Stimulated activated memory B cell treated with anti-CD40 and anti-IgM and Interleukin-4, amounts not matched to agents 10 μg/mL and 1 μg/mL and 100 μg/mL, for 72 hours (primary cell): ENCODE measurements at regions not wholly inside any gene's neighbourhood (a gene's known extent, or its start where the extent isn't known, plus 50 kb on each side); places are given as distances from the start of the nearest gene placed in this dataset.
"Not testable (repeated sequence)": the region's sequence is repeated elsewhere in the genome, so short reads cannot be mapped to it uniquely, and the experiment has no call there.

Experiments
- ATAC-seq: fragments of 150-1000 bp; cut with Tn5 transposase; 2 replicates; pipeline ENCODE4 v1.10.0; 2021
- H3K27ac Mint-ChIP-seq: one replicate; pipeline ENCODE4 v1.8.0; 2022; ENCODE audit warnings: mild to moderate bottlenecking, mixed read lengths
- H3K27me3 Mint-ChIP-seq: one replicate; pipeline ENCODE4 v1.8.0; 2022; ENCODE audit warnings: mixed read lengths
- H3K36me3 Mint-ChIP-seq: one replicate; pipeline ENCODE4 v1.8.0; 2022; ENCODE audit warnings: mixed read lengths
- H3K4me1 Mint-ChIP-seq: one replicate; pipeline ENCODE4 v1.8.0; 2022; ENCODE audit warnings: mixed read lengths
- H3K4me3 Mint-ChIP-seq: one replicate; pipeline ENCODE4 v1.8.0; 2022; ENCODE audit warnings: mild to moderate bottlenecking, moderate library complexity, mixed read lengths
- H3K9me3 Mint-ChIP-seq: one replicate; pipeline ENCODE4 v1.8.0; 2022; ENCODE audit warnings: mixed read lengths

- no peaks in the 10 kb centered on the region for H3K36me3 Mint-ChIP-seq
- peaks cover 44% of the 10 kb centered on the region for H3K4me1 Mint-ChIP-seq
- no peaks in the 10 kb centered on the region for H3K27me3 Mint-ChIP-seq
- ATAC-seq, result no peak
- no peak overlapping the region for H3K4me3 Mint-ChIP-seq
- H3K27ac Mint-ChIP-seq, result no peak overlapping the region
- no peaks in the 10 kb centered on the region for H3K9me3 Mint-ChIP-seq
Measured at GRCh38 chr12:25324861-25325260, 74.1 kb upstream of the KRAS start.

- peak overlapping the region; percentile 82 for H3K27ac Mint-ChIP-seq
- H3K27me3 Mint-ChIP-seq, result no peaks in the 10 kb centered on the region
- H3K36me3 Mint-ChIP-seq, result no peaks in the 10 kb centered on the region
- no peak overlapping the region for H3K4me3 Mint-ChIP-seq
- no peak for ATAC-seq
- peaks cover 50% of the 10 kb centered on the region for H3K4me1 Mint-ChIP-seq
- H3K9me3 Mint-ChIP-seq, result no peaks in the 10 kb centered on the region
Measured at GRCh38 chr12:25323581-25323982, 72.9 kb upstream of the KRAS start.

- ATAC-seq, result no peak
- H3K4me1 Mint-ChIP-seq, result peaks cover 47% of the 10 kb centered on the region
- no peaks in the 10 kb centered on the region for H3K27me3 Mint-ChIP-seq
- H3K9me3 Mint-ChIP-seq, result no peaks in the 10 kb centered on the region
- H3K4me3 Mint-ChIP-seq, result no peak overlapping the region
- H3K27ac Mint-ChIP-seq, result peak overlapping the region; percentile 82
- H3K36me3 Mint-ChIP-seq, result no peaks in the 10 kb centered on the region
Measured at GRCh38 chr12:25322918-25323531, 72.3 kb upstream of the KRAS start.

- peak overlapping the region; percentile 82 for H3K27ac Mint-ChIP-seq
- H3K4me3 Mint-ChIP-seq, result peak overlapping the region; percentile 8
- H3K9me3 Mint-ChIP-seq, result no peaks in the 10 kb centered on the region
- no peak for ATAC-seq
- H3K27me3 Mint-ChIP-seq, result no peaks in the 10 kb centered on the region
- H3K4me1 Mint-ChIP-seq, result peaks cover 52% of the 10 kb centered on the region
- H3K36me3 Mint-ChIP-seq, result no peaks in the 10 kb centered on the region
Measured at GRCh38 chr12:25322351-25322750, 71.6 kb upstream of the KRAS start.

GRCh38 chr12:25321772-25322171 lies 71.0 kb upstream of the KRAS start:
- H3K9me3 Mint-ChIP-seq, result no peaks in the 10 kb centered on the region
- H3K27ac Mint-ChIP-seq, result peak overlapping the region; percentile 82
- peaks cover 58% of the 10 kb centered on the region for H3K4me1 Mint-ChIP-seq
- H3K4me3 Mint-ChIP-seq, result no peak overlapping the region
- no peaks in the 10 kb centered on the region for H3K36me3 Mint-ChIP-seq
- no peak for ATAC-seq
- H3K27me3 Mint-ChIP-seq, result no peaks in the 10 kb centered on the region

- Mint-ChIP-seq H3K4me1 (peaks cover 68% of the 10 kb centered on the region), H3K9me3 (no peaks in the 10 kb centered on the region), H3K27ac (peak overlapping the region; percentile 82), H3K36me3 (no peaks in the 10 kb centered on the region), H3K27me3 (no peaks in the 10 kb centered on the region), H3K4me3 (peak overlapping the region; percentile 65)
- ATAC-seq, result peak; percentile 86
Measured at GRCh38 chr12:25320123-25321006, 69.6 kb upstream of the KRAS start.

GRCh38 chr12:25319233-25319984 lies 68.7 kb upstream of the KRAS start:
- Mint-ChIP-seq H3K4me1 (peaks cover 68% of the 10 kb centered on the region), H3K27me3 (no peaks in the 10 kb centered on the region), H3K4me3 (peak overlapping the region; percentile 28), H3K27ac (peak overlapping the region; percentile 82), H3K36me3 (no peaks in the 10 kb centered on the region), H3K9me3 (peaks cover 3% of the 10 kb centered on the region)
- peak; percentile 40 for ATAC-seq

- peak; percentile 14 for ATAC-seq
- no peaks in the 10 kb centered on the region for H3K27me3 Mint-ChIP-seq
- no peaks in the 10 kb centered on the region for H3K36me3 Mint-ChIP-seq
- peaks cover 61% of the 10 kb centered on the region for H3K4me1 Mint-ChIP-seq
- peak overlapping the region; percentile 48 for H3K4me3 Mint-ChIP-seq
- peak overlapping the region; percentile 89 for H3K27ac Mint-ChIP-seq
- H3K9me3 Mint-ChIP-seq, result peaks cover 3% of the 10 kb centered on the region
Measured at GRCh38 chr12:25317553-25317952, 66.8 kb upstream of the KRAS start.

- H3K4me3 Mint-ChIP-seq, result no peak overlapping the region
- H3K27ac Mint-ChIP-seq, result peak overlapping the region; percentile 89
- peaks cover 3% of the 10 kb centered on the region for H3K9me3 Mint-ChIP-seq
- H3K4me1 Mint-ChIP-seq, result peaks cover 46% of the 10 kb centered on the region
- H3K27me3 Mint-ChIP-seq, result no peaks in the 10 kb centered on the region
- H3K36me3 Mint-ChIP-seq, result peaks cover 4% of the 10 kb centered on the region
- no peak for ATAC-seq
Measured at GRCh38 chr12:25315388-25315787, 64.7 kb upstream of the KRAS start.

GRCh38 chr12:25313266-25313990 lies 62.7 kb upstream of the KRAS start:
- H3K27me3 Mint-ChIP-seq, H3K4me3 Mint-ChIP-seq, H3K9me3 Mint-ChIP-seq, ATAC-seq, H3K36me3 Mint-ChIP-seq: not testable (repeated sequence)
- Mint-ChIP-seq H3K4me1 (peaks cover 35% of the 10 kb centered on the region), H3K27ac (peak overlapping the region; percentile 44)

- Mint-ChIP-seq H3K9me3 (peaks cover 3% of the 10 kb centered on the region), H3K27ac (no peak overlapping the region), H3K27me3 (no peaks in the 10 kb centered on the region), H3K4me1 (peaks cover 20% of the 10 kb centered on the region), H3K4me3 (no peak overlapping the region), H3K36me3 (peaks cover 4% of the 10 kb centered on the region)
- no peak for ATAC-seq
Measured at GRCh38 chr12:25311506-25311905, 60.8 kb upstream of the KRAS start.

- not testable (repeated sequence) for H3K27me3 Mint-ChIP-seq, H3K4me3 Mint-ChIP-seq, H3K27ac Mint-ChIP-seq, H3K36me3 Mint-ChIP-seq, ATAC-seq, H3K9me3 Mint-ChIP-seq
- H3K4me1 Mint-ChIP-seq, result peaks cover 12% of the 10 kb centered on the region
Measured at GRCh38 chr12:25310071-25310470, 59.3 kb upstream of the KRAS start.

- no peak overlapping the region for H3K4me3 Mint-ChIP-seq
- H3K9me3 Mint-ChIP-seq, result peaks cover 6% of the 10 kb centered on the region
- H3K36me3 Mint-ChIP-seq, result peaks cover 4% of the 10 kb centered on the region
- ATAC-seq, result no peak
- H3K4me1 Mint-ChIP-seq, result peaks cover 11% of the 10 kb centered on the region
- H3K27ac Mint-ChIP-seq, result no peak overlapping the region
- H3K27me3 Mint-ChIP-seq, result peaks cover 6% of the 10 kb centered on the region
Measured at GRCh38 chr12:25308756-25309155, 58.0 kb upstream of the KRAS start.

GRCh38 chr12:25307818-25308217 lies 57.1 kb upstream of the KRAS start:
- Mint-ChIP-seq H3K36me3 (peaks cover 9% of the 10 kb centered on the region), H3K27me3 (peaks cover 12% of the 10 kb centered on the region), H3K9me3 (peaks cover 6% of the 10 kb centered on the region), H3K4me3 (no peak overlapping the region), H3K27ac (no peak overlapping the region), H3K4me1 (peaks cover 7% of the 10 kb centered on the region)
- no peak for ATAC-seq

- Mint-ChIP-seq H3K27me3 (peaks cover 12% of the 10 kb centered on the region), H3K27ac (no peak overlapping the region), H3K9me3 (peaks cover 8% of the 10 kb centered on the region), H3K4me1 (no peaks in the 10 kb centered on the region), H3K36me3 (peaks cover 22% of the 10 kb centered on the region), H3K4me3 (no peak overlapping the region)
- ATAC-seq, result no peak
Measured at GRCh38 chr12:25301798-25302197, 51.1 kb upstream of the KRAS start.
